DOHH2 (cell line): ENCODE measurements at regions not wholly inside any gene's neighbourhood (a gene's known extent, or its start where the extent isn't known, plus 50 kb on each side); places are given as distances from the start of the nearest gene placed in this dataset.

Source experiments
- H3F3A ChIP-seq: fragments of 200-600 bp; sonication (generic), shearing (Covaris generic); 2 replicates; pipeline ENCODE4 v1.6.0; 2016; ENCODE audit warnings: antibody characterized with exemption, mild to moderate bottlenecking; ENCODE audit not compliant: control insufficient read depth, insufficient read depth
- H3K27ac ChIP-seq: fragments of 200-600 bp; sonication (generic); 2 replicates; pipeline ENCODE4 v1.5.1; 2014; ENCODE audit warnings: low read depth, mild to moderate bottlenecking, low read length, moderate library complexity
- H3K27me3 ChIP-seq: fragments of 200-600 bp; sonication (generic); 2 replicates; pipeline ENCODE4 v1.6.1; 2014; ENCODE audit warnings: mild to moderate bottlenecking, low read length, mixed read lengths; ENCODE audit not compliant: control insufficient read depth
- H3K36me3 ChIP-seq: fragments of 200-600 bp; sonication (generic); 2 replicates; pipeline ENCODE4 v1.6.1; 2014; ENCODE audit warnings: mild to moderate bottlenecking, low read length, moderate library complexity, mixed read lengths; ENCODE audit not compliant: control insufficient read depth
- H3K4me1 ChIP-seq: fragments of 200-600 bp; sonication (generic); 2 replicates; pipeline ENCODE4 v1.6.1; 2014; ENCODE audit warnings: mild to moderate bottlenecking, low read length, mixed read lengths; ENCODE audit not compliant: control insufficient read depth
- H3K4me2 ChIP-seq: fragments of 200-600 bp; sonication (generic); 2 replicates; pipeline ENCODE4 v1.6.0; 2014; ENCODE audit warnings: mild to moderate bottlenecking, low read length, moderate library complexity
- H3K4me3 ChIP-seq: fragments of 200-600 bp; sonication (generic); 2 replicates; pipeline ENCODE4 v1.5.1; 2014; ENCODE audit warnings: mild to moderate bottlenecking, low read length, mixed read lengths
- H3K79me2 ChIP-seq: fragments of 200-600 bp; sonication (generic); 2 replicates; pipeline ENCODE4 v1.6.1; 2014; ENCODE audit warnings: mild to moderate bottlenecking, low read length, mixed read lengths; ENCODE audit not compliant: control insufficient read depth
- H3K9me2 ChIP-seq: fragments of 200-600 bp; sonication (generic); replicated peaks from 2 replicates; pipeline ENCODE4 v1.6.1; 2014; ENCODE audit warnings: mild to moderate bottlenecking, low read length, mixed read lengths; ENCODE audit not compliant: control insufficient read depth
- H3K9me3 ChIP-seq: fragments of 200-600 bp; sonication (generic); 2 replicates; pipeline ENCODE4 v1.6.1; 2014; ENCODE audit warnings: antibody characterized with exemption, low read length, mixed read lengths; ENCODE audit not compliant: control insufficient read depth, insufficient read depth
- H4K20me1 ChIP-seq: fragments of 200-600 bp; sonication (generic); 2 replicates; pipeline ENCODE4 v1.6.0; 2014; ENCODE audit warnings: low read depth, mild to moderate bottlenecking, antibody characterized with exemption, low read length, moderate library complexity; ENCODE audit not compliant: control insufficient read depth, insufficient read depth
- CTCF ChIP-seq: fragments of 200-600 bp; sonication (generic); IDR thresholded peaks from one replicate; pipeline ENCODE4 v1.5.1; 2014; ENCODE audit warnings: antibody characterized with exemption, mild to moderate bottlenecking, low read depth, low read length; ENCODE audit not compliant: poor library complexity, severe bottlenecking
- EZH2phosphoT487 ChIP-seq: fragments of 200-600 bp; sonication (generic); IDR thresholded peaks from 2 replicates; pipeline ENCODE4 v1.6.1; 2017; ENCODE audit warnings: borderline replicate concordance, mild to moderate bottlenecking, antibody characterized with exemption, low read length, moderate library complexity, mixed read lengths

GRCh38 chr10:44260286-44260928, 124.5 kb downstream of the CXCL12 start:
- Histone ChIP-seq H3K27ac (no peak overlapping the region), H3K79me2 (no peaks in the 10 kb centered on the region), H3K4me3 (no peak overlapping the region), H4K20me1 (no peaks in the 10 kb centered on the region), H3F3A (no peaks in the 10 kb centered on the region), H3K9me3 (no peaks in the 10 kb centered on the region), H3K27me3 (no peaks in the 10 kb centered on the region), H3K4me2 (no peak overlapping the region), H3K36me3 (no peaks in the 10 kb centered on the region), H3K4me1 (no peaks in the 10 kb centered on the region), H3K9me2 (no peaks in the 10 kb centered on the region)
- no peak for TF ChIP-seq CTCF
- no peak for TF ChIP-seq EZH2phosphoT487

GRCh38 chr10:44259090-44259874, 125.6 kb downstream of the CXCL12 start:
- Histone ChIP-seq H3K4me3 (no peak overlapping the region), H3K79me2 (no peaks in the 10 kb centered on the region), H3K36me3 (no peaks in the 10 kb centered on the region), H3K4me2 (no peak overlapping the region), H3K4me1 (no peaks in the 10 kb centered on the region), H3K9me2 (no peaks in the 10 kb centered on the region), H4K20me1 (no peaks in the 10 kb centered on the region), H3K27ac (no peak overlapping the region), H3K27me3 (no peaks in the 10 kb centered on the region), H3K9me3 (no peaks in the 10 kb centered on the region), H3F3A (no peaks in the 10 kb centered on the region)
- no peak for TF ChIP-seq EZH2phosphoT487

GRCh38 chr10:44258460-44259089, 126.3 kb downstream of the CXCL12 start:
- H3K27me3 ChIP-seq = no peaks in the 10 kb centered on the region
- no peaks in the 10 kb centered on the region for H3F3A ChIP-seq
- no peaks in the 10 kb centered on the region for H4K20me1 ChIP-seq
- H3K4me1 ChIP-seq = no peaks in the 10 kb centered on the region
- no peaks in the 10 kb centered on the region for H3K9me2 ChIP-seq
- no peaks in the 10 kb centered on the region for H3K36me3 ChIP-seq
- TF ChIP-seq EZH2phosphoT487 (no peak), CTCF (no peak)
- no peaks in the 10 kb centered on the region for H3K9me3 ChIP-seq
- no peak overlapping the region for H3K27ac ChIP-seq
- no peak overlapping the region for H3K4me3 ChIP-seq
- no peak overlapping the region for H3K4me2 ChIP-seq
- no peaks in the 10 kb centered on the region for H3K79me2 ChIP-seq

GRCh38 chr10:44258019-44258418, 126.9 kb downstream of the CXCL12 start:
- Histone ChIP-seq H3K9me3 (no peaks in the 10 kb centered on the region), H3K36me3 (no peaks in the 10 kb centered on the region), H4K20me1 (no peaks in the 10 kb centered on the region), H3K27ac (no peak overlapping the region), H3K27me3 (no peaks in the 10 kb centered on the region), H3K4me1 (no peaks in the 10 kb centered on the region), H3K4me3 (no peak overlapping the region), H3K79me2 (no peaks in the 10 kb centered on the region), H3K4me2 (no peak overlapping the region), H3K9me2 (no peaks in the 10 kb centered on the region), H3F3A (no peaks in the 10 kb centered on the region)
- TF ChIP-seq EZH2phosphoT487 (no peak), CTCF (no peak)
